ENCODE measurements at regions not wholly inside any gene's neighbourhood (a gene's known extent, or its start where the extent isn't known, plus 50 kb on each side); places are given as distances from the start of the nearest gene placed in this dataset.
A peak's percentile ranks its signal among the peaks of the same experiment; 100 is the strongest.

GRCh38 chr16:9509663-9510062 is 418.2 kb downstream of the HAPSTR1 start:
- intact Hi-C loops (cut with DNase I): no loop called here
- DNase-seq (no peak), ATAC-seq (ENCODE audit: poor library complexity) (no peak)

- DNase-seq (no peak), ATAC-seq (ENCODE audit: poor library complexity) (no peak)
- intact Hi-C loops (cut with DNase I): no loop called here
Measured at GRCh38 chr16:9511389-9511788, 419.9 kb downstream of the HAPSTR1 start.

DNA sequence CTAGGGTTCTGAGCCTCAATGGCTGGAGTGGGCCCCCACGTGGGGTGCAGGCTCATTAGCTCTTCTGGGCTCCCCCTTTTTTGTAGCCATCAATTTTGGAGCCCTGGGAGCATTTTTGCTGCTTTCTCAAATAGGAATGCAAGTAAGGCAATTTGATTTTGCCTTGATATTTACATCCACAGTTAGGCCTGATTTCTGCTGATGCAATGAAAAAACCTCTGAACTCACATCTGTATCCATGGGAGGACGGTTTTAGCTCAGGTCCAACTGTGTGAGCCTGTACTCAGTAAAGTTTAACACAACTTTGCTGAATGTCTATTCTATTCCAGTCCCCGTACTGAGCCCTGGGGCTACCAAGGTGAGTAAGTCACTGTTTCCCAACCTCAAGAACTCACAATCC is 425.0 kb downstream of the HAPSTR1 start:
- intact Hi-C loops (cut with DNase I): no loop called here
- DNase-seq: no peak
- no peak for ATAC-seq (ENCODE audit: poor library complexity)

GRCh38 chr16:9518051-9518450 is 426.6 kb downstream of the HAPSTR1 start:
- DNase-seq (no peak), ATAC-seq (ENCODE audit: poor library complexity) (peak; percentile 65)
- intact Hi-C loops (cut with DNase I): no loop called here

DNA sequence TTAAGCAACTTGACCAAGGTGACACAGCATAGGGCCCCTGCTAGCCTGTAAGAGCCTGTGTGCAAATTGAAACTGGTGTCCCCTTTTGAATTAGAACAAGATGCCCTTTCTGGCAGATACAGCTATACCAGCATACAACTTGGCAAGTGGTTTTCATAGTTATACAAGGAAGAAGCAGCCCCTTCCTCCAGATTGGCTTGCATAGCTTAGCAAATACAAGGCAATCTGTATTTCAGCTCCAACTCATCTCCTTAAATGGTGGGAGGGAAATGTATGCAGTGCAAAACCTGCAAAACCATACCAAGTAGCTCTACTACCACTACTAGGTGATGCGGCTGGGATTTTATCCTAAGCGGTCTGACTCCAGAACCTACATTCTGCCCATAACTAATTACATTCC is 427.1 kb downstream of the HAPSTR1 start:
- intact Hi-C loops (cut with DNase I): no loop called here

GRCh38 chr16:9521749-9522370 is 430.4 kb downstream of the HAPSTR1 start:
- ATAC-seq (ENCODE audit: poor library complexity) (no peak), DNase-seq (no peak)
- intact Hi-C loops (cut with DNase I): no loop called here

More for the DNA sequence above, 427.1 kb downstream of the HAPSTR1 start:
- ATAC-seq (ENCODE audit: poor library complexity) (no peak), DNase-seq (no peak)

- no peak for ATAC-seq (ENCODE audit: poor library complexity)
- intact Hi-C loops (cut with DNase I): no loop called here
- DNase-seq: no peak
Measured at GRCh38 chr16:9522614-9523013, 431.2 kb downstream of the HAPSTR1 start.

GRCh38 chr16:9523994-9524393 is 432.6 kb downstream of the HAPSTR1 start:
- intact Hi-C loops (cut with DNase I): no loop called here

DNA sequence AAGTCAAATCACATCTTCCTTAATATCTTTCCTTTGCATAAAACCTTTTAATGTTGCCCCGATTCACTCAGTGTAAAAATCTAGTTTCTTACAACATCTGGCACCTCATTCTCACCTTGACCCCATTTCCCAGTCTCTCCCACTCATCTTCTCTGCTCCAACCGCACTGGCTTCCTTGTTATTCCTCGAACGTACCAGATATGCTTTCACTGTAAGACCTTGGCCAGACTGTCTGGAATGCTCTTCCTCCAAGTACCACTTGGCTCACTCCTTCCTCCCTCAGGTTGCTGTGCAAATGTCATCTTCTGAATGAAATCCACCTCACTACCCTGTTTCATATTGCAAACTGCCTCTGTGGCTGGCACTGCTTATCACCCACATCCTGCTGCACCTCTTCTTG is 433.6 kb downstream of the HAPSTR1 start:
- ATAC-seq (ENCODE audit: poor library complexity): no peak
- DNase-seq: no peak
- intact Hi-C loops (cut with DNase I): no loop called here

More at GRCh38 chr16:9523994-9524393, 432.6 kb downstream of the HAPSTR1 start:
- no peak for DNase-seq
- ATAC-seq (ENCODE audit: poor library complexity): no peak

DNA sequence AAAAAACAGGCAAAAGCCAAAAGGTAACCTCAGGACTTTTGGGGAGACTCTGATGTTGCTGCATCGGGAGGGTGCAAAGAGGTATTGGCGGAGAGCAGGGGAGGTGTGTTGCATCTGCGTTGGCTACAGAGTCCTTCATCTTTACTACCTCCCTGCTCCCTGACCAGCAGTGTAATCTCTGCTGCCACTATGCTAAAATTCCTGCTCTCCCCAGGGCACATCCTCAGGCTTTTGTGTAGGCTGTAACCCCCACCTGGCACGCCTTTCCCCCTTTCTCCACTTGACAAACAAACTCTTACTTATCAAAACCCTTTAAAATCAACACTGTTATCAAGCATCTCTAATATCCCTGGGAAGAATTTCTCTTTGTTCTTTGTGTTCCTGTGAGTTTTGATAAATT is 435.3 kb downstream of the HAPSTR1 start:
- DNase-seq (no peak), ATAC-seq (ENCODE audit: poor library complexity) (no peak)
- intact Hi-C loops (cut with DNase I): no loop called here

DNA sequence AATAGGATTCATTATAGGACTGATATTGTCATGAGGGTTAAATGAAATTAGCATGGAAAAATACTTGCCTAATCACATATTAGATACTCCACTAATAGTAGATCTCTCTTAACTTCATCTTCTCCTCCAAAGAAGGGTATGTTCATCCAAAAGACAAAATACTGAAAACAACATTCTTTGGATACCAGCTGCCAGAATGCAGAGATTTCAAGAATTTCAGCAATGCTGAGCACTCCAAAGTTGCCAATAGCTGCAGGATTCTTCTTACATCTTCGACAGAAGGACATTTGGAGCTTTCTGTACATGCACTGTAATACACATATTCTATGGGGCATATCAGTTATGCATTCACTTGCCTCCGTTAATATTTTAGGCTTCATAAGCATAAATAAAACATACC is 436.5 kb downstream of the HAPSTR1 start:
- ATAC-seq (ENCODE audit: poor library complexity) (no peak), DNase-seq (no peak)
- intact Hi-C loops (cut with DNase I): no loop called here

GRCh38 chr16:9528511-9529079 is 437.2 kb downstream of the HAPSTR1 start:
- no peak for ATAC-seq (ENCODE audit: poor library complexity)
- no peak for DNase-seq
- intact Hi-C loops (cut with DNase I): no loop called here

DNA sequence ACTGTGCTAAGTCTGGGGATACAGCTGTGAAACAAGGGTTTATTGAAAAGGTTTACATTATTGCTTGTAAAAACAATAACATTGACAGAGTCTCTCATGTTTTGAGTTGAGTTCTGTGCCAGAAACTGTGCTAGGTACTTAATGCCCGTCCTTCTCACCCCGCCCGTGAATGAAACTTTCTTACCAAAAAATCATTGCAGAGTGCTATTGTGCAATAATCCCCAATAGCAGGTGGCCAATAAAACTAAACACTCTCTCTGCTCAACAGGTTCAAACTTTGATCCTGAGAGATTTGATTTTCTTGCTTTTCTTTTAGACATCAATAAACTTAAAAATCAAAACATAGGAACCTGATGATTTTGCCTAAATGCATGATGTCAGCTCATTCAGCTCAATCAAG is 441.6 kb downstream of the HAPSTR1 start:
- ATAC-seq (ENCODE audit: poor library complexity) (no peak), DNase-seq (no peak)
- intact Hi-C loops (cut with DNase I): no loop called here

DNA sequence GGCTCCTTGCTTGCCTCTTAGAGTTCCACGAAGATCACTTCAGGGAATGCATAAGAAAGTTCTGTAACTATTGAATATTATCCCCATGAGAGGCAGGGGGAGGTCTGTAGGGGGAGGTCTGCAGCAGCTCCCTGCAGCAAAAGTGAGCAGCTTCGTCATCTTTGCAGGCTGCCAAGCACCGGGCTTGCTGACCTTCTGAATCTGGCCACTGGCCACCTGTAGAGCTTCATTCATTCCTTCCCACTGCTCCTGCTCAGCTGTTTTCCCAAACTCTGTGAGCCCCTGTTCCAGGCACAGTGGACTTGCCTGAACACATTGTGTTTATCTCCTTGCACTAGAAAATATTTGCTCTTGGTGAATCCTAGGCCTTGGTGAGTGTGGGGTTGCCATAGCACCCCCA is 443.3 kb downstream of the HAPSTR1 start:
- peak; percentile 66 for ATAC-seq (ENCODE audit: poor library complexity)
- no peak for DNase-seq

DNA sequence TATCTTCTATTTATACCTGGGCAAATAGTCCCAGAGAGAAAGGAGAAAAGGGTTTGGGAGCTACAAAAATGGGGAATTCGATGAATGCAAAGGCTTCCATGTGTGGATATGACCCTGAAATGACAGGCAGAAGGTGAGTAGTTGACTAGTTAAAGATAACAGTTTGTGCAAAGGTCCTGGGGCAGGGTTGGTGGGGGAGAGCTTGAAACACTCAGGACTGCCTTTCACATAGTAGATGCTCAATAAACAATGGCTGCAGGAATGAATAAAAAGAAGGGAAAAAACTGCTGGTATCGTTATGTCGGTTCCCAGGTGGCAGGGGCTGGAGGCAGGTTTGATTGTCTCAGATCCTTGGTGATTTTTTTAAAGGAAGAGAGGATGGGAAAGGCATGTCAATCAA is 445.5 kb downstream of the HAPSTR1 start:
- intact Hi-C loops (cut with DNase I): no loop called here
- DNase-seq (no peak), ATAC-seq (ENCODE audit: poor library complexity) (no peak)

More for the DNA sequence above, 443.3 kb downstream of the HAPSTR1 start:
- intact Hi-C loops (cut with DNase I): no loop called here

DNA sequence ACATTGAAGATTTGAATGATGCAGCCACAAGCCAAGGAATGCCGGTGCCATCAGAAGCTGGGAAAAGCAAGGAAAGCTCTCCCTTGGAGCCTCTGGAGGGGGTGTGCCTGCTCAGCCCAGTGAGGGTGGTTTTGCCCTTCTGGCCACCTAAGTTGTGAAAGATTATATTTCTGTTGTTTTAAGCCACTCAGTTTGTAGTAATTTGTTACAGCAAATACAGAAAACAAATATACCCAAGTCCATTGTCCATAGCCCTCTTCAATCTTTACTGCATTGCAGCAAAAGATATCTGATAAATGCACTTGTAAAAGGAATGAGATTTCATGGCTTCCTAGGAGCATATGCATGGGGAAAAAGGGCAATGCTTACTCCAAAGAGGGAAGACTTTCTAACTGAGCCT is 447.9 kb downstream of the HAPSTR1 start:
- no peak for DNase-seq
- intact Hi-C loops (cut with DNase I): no loop called here
- ATAC-seq (ENCODE audit: poor library complexity): no peak

- ATAC-seq (ENCODE audit: poor library complexity): no peak
- intact Hi-C loops (cut with DNase I): no loop called here
- no peak for DNase-seq
Measured at GRCh38 chr16:9541723-9542122, 450.3 kb downstream of the HAPSTR1 start.

- intact Hi-C loops (cut with DNase I): no loop called here
- no peak for ATAC-seq (ENCODE audit: poor library complexity)
Measured at GRCh38 chr16:9542165-9542755, 450.8 kb downstream of the HAPSTR1 start.

DNA sequence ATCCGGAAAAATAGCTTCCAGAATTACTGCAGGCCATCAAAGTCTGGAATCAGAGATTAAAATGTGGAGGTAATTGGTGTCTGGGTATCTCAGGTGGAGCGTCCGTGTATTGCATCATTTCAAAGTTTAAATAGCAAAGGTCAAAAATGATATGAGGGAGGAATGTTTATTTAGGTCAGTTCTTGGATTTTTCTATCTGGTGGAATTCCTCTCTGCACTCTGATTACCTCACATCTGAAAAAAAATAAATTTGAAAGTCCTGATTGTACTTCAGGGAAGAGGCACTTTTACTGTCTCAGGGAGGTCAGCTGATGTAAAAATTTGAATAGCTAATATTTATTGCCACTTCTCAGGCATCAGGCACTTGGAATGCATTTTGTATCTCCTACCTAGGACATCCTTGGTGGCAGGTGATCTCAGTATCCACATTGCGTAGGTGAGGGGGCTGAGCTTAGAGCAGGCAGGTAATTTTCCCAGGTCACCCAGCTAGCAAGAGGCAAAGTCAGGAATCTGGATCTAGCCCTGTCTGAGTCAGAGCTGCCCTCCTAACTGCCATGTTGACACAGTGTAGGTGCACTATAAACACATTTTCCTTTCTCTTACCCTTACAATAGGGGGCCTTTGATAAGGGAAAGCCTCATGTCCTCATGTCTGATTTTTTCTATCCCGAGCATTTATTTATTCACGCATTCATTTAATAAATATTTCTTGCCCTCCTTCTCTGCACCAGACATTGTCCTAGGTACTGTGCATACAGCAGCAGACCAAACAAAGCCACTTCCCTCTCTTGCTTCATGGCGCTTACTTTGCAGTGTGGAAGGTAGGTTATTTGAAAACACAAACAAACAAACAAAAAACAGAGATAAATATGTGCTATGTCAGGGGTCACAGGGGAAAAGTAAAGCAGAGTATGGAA is 454.3 kb downstream of the HAPSTR1 start:
- intact Hi-C loops (cut with DNase I): no loop called here
- DNase-seq: no peak
- ATAC-seq (ENCODE audit: poor library complexity): no peak

More at GRCh38 chr16:9542165-9542755, 450.8 kb downstream of the HAPSTR1 start:
- DNase-seq: no peak

DNA sequence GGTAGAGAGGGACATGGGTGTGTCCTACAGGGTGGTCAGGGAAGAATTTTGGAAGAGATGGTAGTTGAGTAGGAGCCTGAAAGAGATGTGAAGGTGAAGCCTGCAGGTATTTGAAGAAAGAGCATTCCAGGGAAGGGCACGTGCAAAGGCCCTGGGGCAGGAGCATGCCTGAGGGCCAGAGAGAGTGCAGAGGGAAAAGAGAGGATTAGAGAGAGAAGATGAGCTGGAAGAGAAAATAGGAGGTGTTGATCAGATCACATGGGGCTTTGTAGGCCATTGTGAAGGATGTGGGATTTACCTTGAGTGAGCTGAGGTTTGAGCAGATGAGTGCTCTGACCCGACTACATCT is 455.0 kb downstream of the HAPSTR1 start:
- intact Hi-C loops (cut with DNase I): no loop called here

More for the DNA sequence above, 455.0 kb downstream of the HAPSTR1 start:
- ATAC-seq (ENCODE audit: poor library complexity) (no peak), DNase-seq (no peak)
